GM19043 (cell line): ENCODE measurements at regions not wholly inside any gene's neighbourhood (a gene's known extent, or its start where the extent isn't known, plus 50 kb on each side); places are given as distances from the start of the nearest gene placed in this dataset.
"Not testable (repeated sequence)": the region's sequence is repeated elsewhere in the genome, so short reads cannot be mapped to it uniquely, and the experiment has no call there.

Experiments used
- ATAC-seq: cut with Tn5 transposase; IDR thresholded peaks from one replicate; pipeline ENCODE4 v1.9.1; 2021; ENCODE audit warnings: low read depth; ENCODE audit not compliant: unreplicated experiment

DNA sequence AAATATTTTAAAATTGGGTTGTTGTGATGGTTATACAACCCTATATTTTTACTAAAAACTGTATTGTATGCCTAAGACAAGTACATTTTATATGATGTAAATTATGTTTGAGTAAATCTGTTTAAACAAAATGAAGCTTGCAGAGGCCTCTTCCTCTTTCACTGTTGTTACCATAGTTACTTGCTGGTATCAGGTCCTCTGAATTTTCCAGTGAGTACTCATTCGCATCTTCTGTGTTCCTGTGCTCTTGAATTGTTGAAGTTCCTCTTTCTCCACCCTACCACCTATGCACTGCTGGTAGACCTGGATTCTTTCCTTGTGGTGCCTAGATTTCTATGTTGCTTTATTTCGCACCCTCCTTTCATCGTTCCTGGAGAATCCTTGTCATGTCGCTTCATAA is 938.5 kb upstream of the ACO1 start:
- ATAC-seq = peak; percentile 71

DNA sequence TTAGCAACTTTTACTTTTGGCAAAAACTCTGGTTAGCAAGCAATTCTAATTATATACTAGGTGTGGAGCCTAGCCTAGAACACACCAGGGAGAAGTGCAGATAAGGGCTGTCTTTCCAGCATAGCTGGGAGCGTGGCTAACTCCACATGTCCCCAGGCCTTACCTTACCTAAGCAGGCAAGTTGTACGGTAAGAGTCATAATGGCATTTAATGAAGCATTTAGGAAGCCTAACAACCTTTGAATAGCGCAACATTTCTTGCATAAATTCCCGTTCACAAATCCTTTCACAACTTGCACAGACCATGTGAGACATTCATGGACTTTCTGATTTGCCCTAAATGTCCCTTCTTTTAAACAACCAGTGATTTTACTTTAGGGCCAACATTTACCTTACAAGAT is 917.4 kb upstream of the ACO1 start:
- no peak for ATAC-seq

DNA sequence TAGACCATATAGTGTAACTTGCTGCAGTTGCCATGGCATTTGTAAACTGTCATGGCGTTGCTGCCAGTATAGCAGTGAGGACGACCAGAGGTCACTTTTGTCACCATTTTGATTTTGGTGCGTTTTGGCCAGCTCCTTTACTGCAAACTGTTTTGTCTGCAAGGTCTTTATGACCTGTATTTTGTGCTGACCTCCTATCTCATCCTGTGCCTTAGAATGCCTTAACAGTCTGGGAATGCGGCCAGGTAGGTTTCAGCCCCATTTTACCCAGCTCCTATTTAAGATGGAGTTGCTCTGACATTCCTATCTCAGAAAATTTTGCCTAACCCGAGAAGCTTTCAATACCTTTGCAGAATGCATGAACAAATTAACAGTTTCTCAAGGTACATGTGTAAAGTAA is 914.4 kb upstream of the ACO1 start:
- no peak for ATAC-seq

DNA sequence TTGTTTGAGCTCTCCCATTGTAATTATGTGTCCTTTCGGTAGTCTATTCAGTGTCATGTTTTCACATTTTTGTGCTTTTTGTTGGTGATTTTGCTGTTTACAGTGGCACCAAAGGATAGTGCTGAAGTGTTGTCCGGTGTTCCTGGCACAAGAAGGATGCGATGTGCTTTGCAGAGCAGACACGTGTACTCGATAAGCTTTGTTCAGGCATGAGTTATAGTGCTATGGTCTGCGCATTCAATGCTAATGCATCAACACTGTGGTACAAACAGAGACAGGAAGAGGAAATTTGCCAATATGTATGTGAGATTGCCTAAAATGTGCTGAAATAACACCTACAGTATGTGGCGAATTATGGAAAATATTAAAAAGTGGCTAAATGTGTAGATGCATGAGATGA is 913.4 kb upstream of the ACO1 start:
- ATAC-seq = no peak

DNA sequence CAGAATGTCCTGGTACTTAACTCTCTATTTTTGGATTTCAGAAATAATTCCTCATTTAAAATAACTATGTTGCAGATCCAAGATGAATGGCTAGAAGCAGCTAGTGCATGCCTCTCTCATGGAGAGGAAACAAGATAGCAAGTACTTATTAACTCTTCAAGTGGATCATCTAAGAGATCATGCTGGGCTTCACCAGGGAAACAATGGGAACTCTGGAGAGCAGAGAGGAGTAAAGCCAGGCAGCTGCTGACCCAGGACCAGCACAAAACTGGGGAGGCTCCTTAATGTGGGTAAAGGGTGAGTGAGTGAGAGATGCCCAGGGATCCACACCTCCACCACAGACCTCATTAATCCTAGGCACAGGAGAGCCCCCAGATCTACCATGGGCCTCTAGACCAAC is 897.8 kb upstream of the ACO1 start:
- no peak for ATAC-seq

DNA sequence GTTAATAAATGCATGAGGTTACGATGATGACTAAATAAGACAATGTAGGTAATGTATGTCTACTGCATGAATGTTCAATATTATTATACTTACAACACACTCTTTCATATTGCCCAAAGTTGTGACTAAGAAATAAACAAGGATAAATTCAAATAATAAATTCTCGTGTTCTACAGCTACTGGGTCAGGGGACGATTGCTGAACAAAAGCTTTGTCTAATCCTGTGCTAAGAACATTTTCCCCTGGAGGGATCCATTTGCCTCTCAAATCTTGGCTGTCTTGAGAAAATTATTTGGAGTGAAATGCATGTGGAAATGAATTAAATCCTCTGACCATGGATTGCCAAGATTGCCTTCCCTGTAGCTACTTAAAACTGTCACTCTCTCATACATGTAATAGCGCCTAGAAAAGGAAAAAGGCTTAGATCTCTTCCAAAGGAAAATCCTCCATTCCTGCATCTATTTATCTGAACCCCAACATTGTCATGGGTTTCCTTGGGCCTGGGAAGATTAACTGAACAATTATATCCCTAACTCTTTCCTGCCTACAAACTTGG is 893.8 kb upstream of the ACO1 start:
- no peak for ATAC-seq

DNA sequence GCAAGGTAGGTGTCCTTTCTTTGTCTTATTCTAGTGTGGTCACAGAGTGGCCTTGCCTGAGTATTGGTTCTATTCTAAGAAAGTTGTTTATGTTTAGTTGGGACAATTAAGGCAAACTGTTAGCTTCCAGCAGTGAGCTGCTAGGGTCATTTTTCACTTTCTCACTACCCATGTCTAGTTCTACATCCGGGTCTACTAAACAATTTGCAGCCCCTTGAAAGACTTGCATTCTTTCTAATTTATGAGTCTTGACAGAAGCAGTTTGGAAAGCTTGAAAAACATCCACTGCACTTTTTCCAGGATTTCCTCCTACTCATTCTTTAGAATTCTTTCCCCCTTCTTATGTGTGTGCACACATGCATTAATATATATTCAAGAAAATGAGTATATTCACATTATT is 892.2 kb upstream of the ACO1 start:
- ATAC-seq = no peak

DNA sequence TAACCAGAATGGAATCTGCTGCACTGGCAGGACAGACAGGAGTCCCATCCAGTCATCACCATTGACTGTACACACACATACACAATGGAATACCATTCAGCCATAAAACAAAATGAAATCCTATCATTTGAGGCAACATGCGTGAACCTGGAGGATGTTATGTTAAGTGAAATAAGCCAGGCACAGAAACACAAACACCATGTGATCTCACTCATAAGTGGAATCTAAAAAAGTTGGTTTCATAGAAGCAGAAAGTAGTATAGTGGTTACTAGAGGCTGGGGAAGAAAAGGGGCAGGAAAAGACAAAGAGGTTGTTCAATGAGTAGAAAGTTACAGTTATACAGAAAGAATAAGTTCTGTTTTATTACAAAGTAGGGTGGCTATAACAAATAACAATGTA is 884.0 kb upstream of the ACO1 start:
- ATAC-seq = no peak

DNA sequence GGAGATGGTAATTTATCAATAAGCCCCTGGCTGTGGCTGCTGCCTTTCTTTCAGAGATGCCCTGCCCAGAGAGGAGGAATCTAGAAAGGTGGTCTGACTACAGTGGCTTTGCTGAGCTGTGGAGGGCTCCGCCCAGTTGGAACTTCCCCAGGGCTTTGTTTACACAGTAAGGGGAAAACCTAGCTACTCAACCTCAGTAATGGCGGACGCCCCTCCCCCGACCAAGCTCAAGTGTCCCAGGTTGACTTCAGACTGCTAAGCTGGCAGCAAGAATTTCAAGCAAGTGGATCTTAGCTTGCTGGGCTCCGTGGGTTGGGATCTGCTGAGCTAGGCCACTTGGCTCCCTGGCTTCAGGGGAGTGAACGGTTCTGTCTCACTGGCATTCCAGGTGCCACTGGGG is 865.4 kb upstream of the ACO1 start:
- ATAC-seq = no peak

DNA sequence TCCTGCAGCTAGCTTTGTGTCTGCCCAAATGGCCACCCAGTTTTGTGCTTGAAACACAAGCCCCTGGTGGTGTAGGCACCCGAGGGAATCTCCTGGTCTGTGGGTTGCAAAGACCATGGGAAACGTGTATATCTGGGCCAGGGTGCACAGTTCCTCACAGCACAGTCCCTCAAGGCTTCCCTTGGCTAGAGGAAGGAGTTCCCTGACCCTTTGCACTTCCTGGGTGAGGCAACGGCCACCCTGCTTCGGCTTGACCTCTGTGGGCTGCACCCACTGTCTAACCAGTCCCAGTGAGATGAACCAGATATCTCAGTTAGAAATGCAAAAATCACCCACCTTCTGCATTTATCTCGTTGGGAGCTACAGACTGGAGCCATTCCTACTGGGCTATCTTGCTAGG is 865.0 kb upstream of the ACO1 start:
- no peak for ATAC-seq

DNA sequence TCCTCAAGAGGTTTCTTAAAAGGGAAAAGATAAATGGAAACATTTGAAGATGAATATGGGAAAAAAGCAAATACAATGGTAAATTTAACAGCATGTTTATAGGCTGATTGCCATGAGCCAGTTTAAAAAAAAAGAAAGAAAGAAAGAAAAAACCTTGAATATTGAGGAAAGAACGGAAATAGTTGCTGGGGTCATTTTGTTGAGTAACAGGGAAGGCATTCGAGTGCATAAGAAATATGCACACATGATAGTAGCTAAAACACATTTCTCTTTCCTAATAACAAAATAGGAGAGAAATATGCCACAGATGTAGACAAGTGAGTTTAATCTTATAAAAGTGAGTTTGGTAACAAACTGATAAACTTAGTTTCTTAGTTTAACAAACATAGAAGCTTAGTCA is 864.6 kb upstream of the ACO1 start:
- no peak for ATAC-seq

DNA sequence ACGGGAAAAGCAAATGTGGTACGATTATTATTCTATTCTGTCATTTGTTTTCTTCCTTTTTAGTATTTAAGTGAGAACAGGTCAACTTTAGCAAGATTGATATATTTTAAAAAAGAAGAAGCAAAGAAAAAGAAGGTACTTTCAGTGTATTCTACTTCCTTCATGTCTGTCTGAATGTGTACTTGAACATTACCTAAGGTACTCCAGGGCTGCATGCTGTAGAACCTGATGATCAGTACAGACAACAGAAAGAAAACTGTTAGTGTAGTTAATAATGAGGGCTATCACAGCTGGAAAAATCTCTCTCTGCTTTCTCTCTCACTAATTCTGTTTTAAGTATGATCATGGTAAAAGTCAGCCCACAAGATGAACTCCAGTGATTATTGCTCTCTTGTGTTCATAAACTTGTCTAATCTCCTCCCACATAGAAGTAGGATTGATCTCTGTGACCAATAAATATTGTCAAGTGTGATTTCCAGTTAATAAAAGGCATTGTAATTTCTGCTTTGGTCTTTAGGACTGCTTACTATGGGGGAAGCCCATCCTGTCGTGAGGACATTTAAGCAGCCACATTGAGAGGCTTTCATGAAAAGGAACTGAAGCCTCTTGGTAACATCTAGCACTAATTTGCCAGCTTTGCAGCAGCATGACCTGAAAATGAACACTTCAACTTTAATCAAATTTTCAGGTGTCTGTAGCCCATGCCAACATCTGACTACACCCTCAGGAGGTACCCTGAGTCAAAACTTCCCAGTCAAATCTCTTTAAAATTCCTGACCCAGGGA is 864.0 kb upstream of the ACO1 start:
- ATAC-seq = no peak

DNA sequence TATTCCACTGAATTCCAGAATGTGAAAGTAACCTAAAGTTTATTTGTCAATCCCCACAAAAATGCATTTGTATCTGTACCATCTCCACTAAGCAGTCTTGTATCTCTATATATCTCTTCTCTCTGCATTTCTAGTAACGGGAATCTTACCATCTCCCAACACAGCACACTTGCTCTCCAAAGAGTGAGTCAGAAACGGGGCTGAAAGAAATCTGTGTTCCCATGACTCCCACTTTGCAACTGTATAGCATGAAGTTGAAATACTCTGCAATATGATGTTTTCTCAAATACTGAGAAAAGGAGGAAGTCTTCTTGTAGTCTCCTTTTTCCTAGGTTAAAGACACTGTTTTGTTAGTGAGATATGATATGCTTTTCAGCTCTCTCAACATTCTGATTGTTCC is 848.8 kb upstream of the ACO1 start:
- ATAC-seq = no peak

DNA sequence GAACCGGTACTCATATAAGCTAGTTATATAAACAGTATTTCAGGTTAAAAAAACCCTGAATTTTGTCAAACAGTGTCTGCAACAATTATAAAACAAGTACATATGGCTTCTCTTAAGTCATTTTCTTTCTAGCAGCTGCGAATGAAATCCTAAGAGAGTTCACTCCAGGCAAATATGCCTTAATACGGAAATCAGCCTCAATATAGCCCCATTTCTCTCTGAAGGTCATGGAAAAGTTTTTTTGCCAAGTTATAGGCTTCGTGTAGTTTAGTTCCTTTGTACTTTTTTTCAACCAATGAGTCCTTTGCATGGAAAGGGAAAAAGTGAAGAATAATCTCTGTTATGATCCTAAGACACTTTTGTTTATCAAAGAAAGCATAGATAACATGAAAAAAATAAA is 848.0 kb upstream of the ACO1 start:
- ATAC-seq = no peak

DNA sequence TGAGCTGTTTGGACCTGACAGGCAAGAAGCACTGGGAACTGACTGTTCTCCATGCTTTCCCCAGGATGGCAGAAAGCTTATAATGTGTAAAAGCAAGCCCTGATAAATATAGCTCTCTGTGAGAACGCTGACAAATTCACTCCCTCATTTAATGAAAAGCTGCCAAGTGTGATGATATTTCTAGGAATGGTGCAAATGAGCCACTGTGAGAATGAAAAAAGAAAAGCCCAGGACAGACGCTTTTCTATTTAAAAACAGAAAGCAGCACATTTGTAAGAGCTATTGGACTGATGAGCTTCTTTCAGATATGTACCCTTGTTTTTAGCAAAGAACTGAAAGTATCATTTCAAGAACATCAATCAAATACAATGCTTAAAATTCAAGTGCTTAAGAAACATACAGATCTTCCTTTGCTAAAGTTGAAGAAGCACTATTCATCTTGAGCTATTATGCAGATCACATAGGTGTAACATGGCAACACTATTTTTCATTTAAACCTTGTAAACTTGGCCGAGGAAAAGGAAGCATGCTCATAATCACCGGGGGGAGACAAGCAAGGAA is 842.6 kb upstream of the ACO1 start:
- ATAC-seq = no peak

DNA sequence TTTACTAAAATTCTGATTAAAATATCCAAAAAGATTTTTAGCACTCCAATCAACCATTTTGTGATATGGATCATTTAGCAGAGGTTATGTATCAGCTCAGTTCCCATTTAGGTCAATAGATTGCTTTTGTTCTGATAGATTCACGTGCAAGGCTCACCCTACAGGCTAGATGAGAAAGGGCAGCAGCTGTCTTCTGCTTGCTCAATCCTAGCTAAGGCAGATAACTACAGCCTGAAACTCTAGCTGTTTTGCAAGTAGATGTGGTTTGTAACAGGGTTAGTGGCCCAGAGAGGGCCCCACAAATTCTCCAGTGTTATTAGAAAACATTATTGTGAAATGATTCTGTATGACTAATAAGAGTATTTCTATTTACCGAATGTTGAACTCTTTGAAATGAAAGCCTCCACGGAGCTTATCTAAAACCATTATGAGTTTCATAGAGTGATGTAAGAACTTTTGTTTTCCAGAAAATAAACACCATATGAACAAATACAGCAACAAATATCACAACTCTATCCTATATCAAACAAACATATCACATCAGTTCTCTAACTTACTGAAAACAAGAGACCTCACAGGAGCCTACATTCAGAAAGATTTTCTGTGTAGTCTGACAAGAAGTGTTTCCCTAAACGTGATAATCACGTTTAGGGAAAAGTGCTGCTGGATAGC is 841.9 kb upstream of the ACO1 start:
- peak; percentile 93 for ATAC-seq

DNA sequence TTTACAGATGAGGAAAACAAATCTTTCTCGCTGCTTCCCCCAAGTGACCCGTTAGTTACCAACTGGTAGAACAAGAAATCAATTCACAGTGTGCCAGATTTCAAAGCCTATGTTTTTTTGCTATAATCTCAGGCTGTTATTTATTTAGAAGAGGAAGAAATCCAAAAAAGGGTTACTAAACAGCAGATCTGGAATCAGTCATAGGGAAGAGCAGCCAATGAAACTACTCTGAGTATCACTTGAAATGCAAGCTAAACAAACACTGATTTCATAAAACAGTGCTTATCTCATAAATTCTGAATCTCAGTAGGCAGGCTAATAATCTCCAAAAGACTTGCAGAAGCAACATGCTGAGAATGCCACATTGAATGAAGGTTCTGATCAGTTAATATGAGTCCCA is 829.5 kb upstream of the ACO1 start:
- no peak for ATAC-seq

DNA sequence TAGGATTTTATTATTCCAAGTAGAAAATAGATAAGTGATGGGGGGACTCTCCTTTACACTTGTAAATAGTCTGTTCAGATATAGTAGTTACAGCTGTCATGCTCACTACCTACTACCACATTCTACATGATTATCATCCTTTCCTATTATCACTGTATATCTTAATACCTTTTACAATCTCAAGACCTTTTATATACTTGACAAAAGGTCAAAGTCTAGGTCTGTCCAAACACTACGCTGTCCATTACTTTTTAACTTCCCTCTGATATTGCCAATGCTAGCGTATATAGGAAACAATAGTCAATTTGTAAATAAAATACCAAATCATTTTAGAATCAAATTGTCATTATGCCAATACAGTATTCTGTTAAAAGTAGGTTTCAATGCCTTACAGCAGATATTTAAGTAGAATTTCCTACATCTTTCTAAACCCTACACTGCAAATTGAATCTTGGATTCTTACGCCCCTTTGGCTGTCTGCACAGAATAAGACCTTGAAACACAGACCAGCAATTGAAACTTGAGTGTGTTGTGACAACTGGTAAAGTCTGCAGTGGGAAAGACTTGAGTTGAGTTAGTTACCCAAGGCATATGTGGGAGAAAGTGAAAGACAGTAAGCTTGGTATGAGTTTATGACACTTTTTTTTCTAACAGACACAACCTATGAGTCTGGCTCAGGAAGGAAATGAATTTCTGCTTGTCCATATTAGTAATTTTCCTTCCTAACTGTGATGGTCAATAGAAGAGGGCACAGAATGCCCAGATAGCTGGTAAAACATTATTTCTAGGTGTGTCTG is 827.6 kb upstream of the ACO1 start:
- ATAC-seq = no peak

DNA sequence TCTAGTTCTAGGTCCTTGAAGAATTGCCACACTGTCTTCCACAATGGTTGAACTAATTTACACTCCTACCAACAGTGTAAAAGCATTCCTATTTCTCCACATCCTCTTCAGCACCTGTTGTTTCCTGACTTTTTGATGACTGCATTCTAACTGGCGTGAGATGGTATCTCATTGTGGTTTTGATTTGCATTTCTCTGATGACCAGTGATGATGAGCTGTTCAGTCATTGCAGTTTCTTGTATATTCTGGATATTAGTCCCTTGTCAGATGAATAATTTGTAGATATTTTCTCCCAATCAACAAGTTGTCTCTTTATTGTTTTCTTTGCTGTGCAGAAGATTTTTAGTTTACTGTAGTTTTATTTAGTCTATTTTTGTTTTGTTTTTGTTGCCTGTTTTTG is 812.3 kb upstream of the ACO1 start:
- ATAC-seq = not testable (repeated sequence)

DNA sequence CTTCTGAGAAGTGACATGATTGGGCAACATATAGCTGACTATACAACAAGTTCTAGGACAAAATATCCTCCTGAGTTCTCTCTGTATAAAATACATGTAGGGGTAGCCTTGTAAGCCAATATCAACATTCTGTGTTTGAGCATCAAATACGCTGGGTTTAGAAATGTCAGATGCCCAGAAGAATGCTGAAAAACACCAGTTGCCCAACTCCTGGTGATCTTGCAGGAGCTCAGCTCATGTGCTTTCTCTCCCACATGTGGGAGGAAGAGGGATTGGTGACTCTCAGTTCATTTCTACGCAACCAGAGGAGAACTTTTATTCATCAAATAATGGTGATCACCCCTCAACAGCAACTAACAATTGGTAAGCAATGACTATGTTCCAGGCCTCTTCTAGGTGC is 810.9 kb upstream of the ACO1 start:
- ATAC-seq = no peak
